Spleen (tissue), 11 donors: ENCODE measurements at regions not wholly inside any gene's neighbourhood (a gene's known extent, or its start where the extent isn't known, plus 50 kb on each side); places are given as distances from the start of the nearest gene placed in this dataset.

Experiments used
- DNase-seq: peaks from one replicate; pipeline ENCODE4 v3.0.0-alpha.2; 2020
- H3K27ac ChIP-seq, 8 donors: fragments of 200-600 bp; sonication (generic) in 7 of 8; 1 replicate in 4 of 8; 2 replicates in 4 of 8; pipeline versions ENCODE4 v1.5.0 to v1.8.0; 2016 to 2021; ENCODE audit warnings: inconsistent platforms in 4 of 8, mild to moderate bottlenecking in 4 of 8, moderate library complexity in 1 of 8
- H3K27me3 ChIP-seq, 7 donors: fragments of 200-600 bp; sonication (generic) in 6 of 7; replicated peaks in 1 of 7; 1 replicate in 4 of 7; 2 replicates in 3 of 7; pipeline versions ENCODE4 v1.5.0 to v1.8.0; 2016 to 2021; ENCODE audit warnings: inconsistent platforms in 3 of 7, mild to moderate bottlenecking in 1 of 7
- H3K36me3 ChIP-seq, 6 donors: fragments of 200-600 bp; sonication (generic) in 5 of 6; 1 replicate in 4 of 6; 2 replicates in 2 of 6; pipeline versions ENCODE4 v1.5.0 to v1.8.0; 2016 to 2021; ENCODE audit warnings: inconsistent platforms in 2 of 6
- H3K4me1 ChIP-seq, 6 donors: fragments of 200-600 bp; sonication (generic) in 5 of 6; 1 replicate in 3 of 6; 2 replicates in 3 of 6; pipeline versions ENCODE4 v1.5.0 to v1.8.0; 2016 to 2021; ENCODE audit warnings: inconsistent platforms in 3 of 6
- H3K4me3 ChIP-seq, 8 donors: fragments of 200-600 bp; sonication (generic) in 7 of 8; 1 replicate in 4 of 8; 2 replicates in 4 of 8; pipeline versions ENCODE4 v1.5.0 to v1.8.0; 2016 to 2021; ENCODE audit warnings: inconsistent platforms in 4 of 8, mild to moderate bottlenecking in 4 of 8, moderate library complexity in 2 of 8
- H3K9me3 ChIP-seq, 8 donors: fragments of 200-600 bp; sonication (generic) in 7 of 8; 1 replicate in 4 of 8; 2 replicates in 4 of 8; pipeline versions ENCODE4 v1.5.0 to v1.8.0; 2016 to 2021; ENCODE audit warnings: inconsistent platforms in 4 of 8
- CTCF ChIP-seq, 11 experiments: fragments of 200-600 bp in 7 of 11; fragments of 450-650 bp in 4 of 11; sonication (generic) in 4 of 11; IDR thresholded peaks in 8 of 11; conservative IDR thresholded peaks in 3 of 11; 1 replicate in 7 of 11; 2 replicates in 4 of 11; pipeline versions ENCODE4 v1.4.0 to v1.8.0; 2016 to 2021; ENCODE audit warnings: antibody characterized with exemption in 11 of 11, inconsistent platforms in 4 of 11, mild to moderate bottlenecking in 1 of 11
- POLR2A ChIP-seq, 3 donors: fragments of 450-650 bp; IDR thresholded peaks; one replicate each; pipeline ENCODE4 v1.5.1; 2017; ENCODE audit warnings: antibody characterized with exemption in 3 of 3, mild to moderate bottlenecking in 1 of 3
- POLR2AphosphoS5 ChIP-seq, 3 donors: sonication (generic); formaldehyde crosslinking; IDR thresholded peaks; one replicate each; pipeline ENCODE4 v1.5.1; 2017; ENCODE audit warnings: antibody characterized with exemption in 3 of 3
- WGBS, 5 donors: extraction: QIAGEN DNeasy Blood & Tissue Kit in 3 of 5; methylation state at CpG; one replicate each; pipeline versions ENCODE4 v1.1.5 to v1.1.7; 2013 to 2018; 5-methylcytosine and 5-hydroxymethylcytosine counted together
- intact Hi-C: fragments of 100-400 bp; cut with DNase I; formaldehyde crosslinking; loops from one replicate; pipeline ENCODE4 v1.15.0; 2023; ENCODE audit warnings: low total_unique reads
- donor health status: healthy with polysubstance abuse.
- donor health status: DM: no; HTN: no; CAD: no; lungs with moderate emphysema.
- donor health status: DM: no; HTN: no; CAD: no.
- donor health status: Bipolar disorder and iron deficiency.
- donor health status: healthy.
- donor health status: DM: no; HTN: no; CAD: no.
- donor health status: DM: yes; HTN: yes; CAD: no.

GRCh38 chr6:169958510-169958909 lies 207.1 kb downstream of the ERMARD start:
- Histone ChIP-seq H3K4me3 (peak overlapping the region in 1 of 8 donors; percentile 47), H3K9me3 (no peaks in the 10 kb centered on the region), H3K4me1 (peaks cover 0 to 43% (median 21%) of the 10 kb centered on the region in 6 donors), H3K36me3 (no peaks in the 10 kb centered on the region), H3K27me3 (peaks cover 0 to 64% (median 23%) of the 10 kb centered on the region in 7 donors), H3K27ac (peak overlapping the region in 4 of 8 donors; percentile 46 to 80 (median 52))
- WGBS, 5 donors: 88 to 96% (median 93%) methylated on average over 10 of the region's 10 CpGs
- intact Hi-C loops: no loop called here
- TF ChIP-seq CTCF (IDR thresholded peaks at IDR 0.05 in 8 of 11, conservative IDR thresholded peaks at IDR 0.05 in 3 of 11): no peak
- no peak for TF ChIP-seq POLR2A (IDR thresholded peaks at IDR 0.05)
- no peak for TF ChIP-seq POLR2AphosphoS5 (IDR thresholded peaks at IDR 0.05)
- DNase-seq: peak; percentile 36

GRCh38 chr6:169957351-169957963 lies 206.0 kb downstream of the ERMARD start:
- H3K27me3 ChIP-seq: peaks cover 0 to 53% (median 18%) of the 10 kb centered on the region in 7 donors

GRCh38 chr6:169956580-169956979 lies 205.2 kb downstream of the ERMARD start:
- no peaks in the 10 kb centered on the region for H3K36me3 ChIP-seq
- no peak overlapping the region for H3K27ac ChIP-seq
- peak; percentile 72 for DNase-seq
- intact Hi-C loops: no loop called here
- H3K27me3 ChIP-seq: peaks cover 0 to 45% (median 10%) of the 10 kb centered on the region in 7 donors
- H3K4me1 ChIP-seq: peaks cover 0 to 29% (median 17%) of the 10 kb centered on the region in 6 donors
- no peak overlapping the region for H3K4me3 ChIP-seq
- H3K9me3 ChIP-seq: no peaks in the 10 kb centered on the region
- WGBS, 5 donors: 80 to 93% (median 92%) methylated on average over 8 to 9 of the region's 9 CpGs
- TF ChIP-seq POLR2AphosphoS5 (IDR thresholded peaks at IDR 0.05): no peak
- TF ChIP-seq POLR2A (IDR thresholded peaks at IDR 0.05): no peak
- no peak for TF ChIP-seq CTCF (IDR thresholded peaks at IDR 0.05 in 8 of 11, conservative IDR thresholded peaks at IDR 0.05 in 3 of 11)

More at GRCh38 chr6:169957351-169957963, 206.0 kb downstream of the ERMARD start:
- 64 to 84% (median 75%) methylated on average over 20 to 24 of the region's 24 CpGs for WGBS, 5 donors
- intact Hi-C loops: no loop called here
- no peak for TF ChIP-seq CTCF (IDR thresholded peaks at IDR 0.05 in 8 of 11, conservative IDR thresholded peaks at IDR 0.05 in 3 of 11)
- no peak for TF ChIP-seq POLR2A (IDR thresholded peaks at IDR 0.05)
- TF ChIP-seq POLR2AphosphoS5 (IDR thresholded peaks at IDR 0.05): no peak
- Histone ChIP-seq H3K4me3 (no peak overlapping the region), H3K4me1 (peaks cover 0 to 38% (median 21%) of the 10 kb centered on the region in 6 donors), H3K27ac (no peak overlapping the region), H3K9me3 (no peaks in the 10 kb centered on the region), H3K36me3 (no peaks in the 10 kb centered on the region)
- peak; percentile 76 for DNase-seq

- peak overlapping the region in 3 of 8 donors; percentile 2 to 63 (median 9) for H3K27ac ChIP-seq
- H3K4me1 ChIP-seq: peaks cover 0 to 22% (median 14%) of the 10 kb centered on the region in 6 donors
- intact Hi-C loops: no loop called here
- WGBS, 5 donors: 65 to 75% (median 72%) methylated on average over 16 to 19 of the region's 19 CpGs
- no peaks in the 10 kb centered on the region for H3K36me3 ChIP-seq
- no peaks in the 10 kb centered on the region for H3K9me3 ChIP-seq
- peaks cover 0 to 38% (median 5%) of the 10 kb centered on the region in 7 donors for H3K27me3 ChIP-seq
- peak; percentile 71 for DNase-seq
- TF ChIP-seq POLR2A (IDR thresholded peaks at IDR 0.05): no peak
- no peak for TF ChIP-seq POLR2AphosphoS5 (IDR thresholded peaks at IDR 0.05)
- no peak for TF ChIP-seq CTCF (IDR thresholded peaks at IDR 0.05 in 8 of 11, conservative IDR thresholded peaks at IDR 0.05 in 3 of 11)
- no peak overlapping the region for H3K4me3 ChIP-seq
Observed at GRCh38 chr6:169955731-169956437, 204.5 kb downstream of the ERMARD start.
